MM.1S (cell line): ENCODE measurements at regions not wholly inside any gene's neighbourhood (a gene's known extent, or its start where the extent isn't known, plus 50 kb on each side); places are given as distances from the start of the nearest gene placed in this dataset.

Experiments used
- EZH2 ChIP-seq: fragments of 300-600 bp; sonication (generic); optimal IDR thresholded peaks from 2 replicates; pipeline ENCODE3; 2017; ENCODE audit warnings: low read depth, mild to moderate bottlenecking, antibody characterized with exemption, low read length, mixed read lengths
- EZH2phosphoT487 ChIP-seq: fragments of 300-600 bp; sonication (generic); IDR thresholded peaks from 2 replicates; pipeline ENCODE4 v1.6.1; 2018; ENCODE audit warnings: antibody characterized with exemption, low read length
- TF ChIP-seq, protein P1 (sequence below): fragments of 300-600 bp; sonication (generic); IDR thresholded peaks from 2 replicates; pipeline ENCODE4 v1.5.1; 2016; ENCODE audit warnings: antibody characterized with exemption, low read length, mixed read lengths

DNA sequence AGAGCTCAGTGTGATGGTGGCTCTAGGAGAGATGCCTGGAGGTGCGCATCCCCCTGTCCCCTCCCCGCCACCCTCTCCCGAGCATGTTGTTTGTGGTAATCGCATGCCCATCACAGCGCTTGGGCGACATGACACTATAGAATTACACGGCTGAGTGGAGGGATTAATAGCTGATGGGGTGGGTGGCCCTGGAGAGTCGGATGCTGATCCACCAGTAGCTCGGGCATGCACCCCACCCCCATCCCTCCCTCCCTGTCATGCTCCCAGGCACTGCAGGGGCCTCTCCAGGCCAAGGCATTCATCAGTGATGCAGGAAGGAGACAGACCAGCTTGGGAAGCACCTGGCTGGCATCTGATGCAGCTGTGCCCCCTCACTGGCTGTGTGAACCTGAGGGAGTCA is 159.0 kb upstream of the IGSF21 start:
- TF ChIP-seq, protein P1, sequence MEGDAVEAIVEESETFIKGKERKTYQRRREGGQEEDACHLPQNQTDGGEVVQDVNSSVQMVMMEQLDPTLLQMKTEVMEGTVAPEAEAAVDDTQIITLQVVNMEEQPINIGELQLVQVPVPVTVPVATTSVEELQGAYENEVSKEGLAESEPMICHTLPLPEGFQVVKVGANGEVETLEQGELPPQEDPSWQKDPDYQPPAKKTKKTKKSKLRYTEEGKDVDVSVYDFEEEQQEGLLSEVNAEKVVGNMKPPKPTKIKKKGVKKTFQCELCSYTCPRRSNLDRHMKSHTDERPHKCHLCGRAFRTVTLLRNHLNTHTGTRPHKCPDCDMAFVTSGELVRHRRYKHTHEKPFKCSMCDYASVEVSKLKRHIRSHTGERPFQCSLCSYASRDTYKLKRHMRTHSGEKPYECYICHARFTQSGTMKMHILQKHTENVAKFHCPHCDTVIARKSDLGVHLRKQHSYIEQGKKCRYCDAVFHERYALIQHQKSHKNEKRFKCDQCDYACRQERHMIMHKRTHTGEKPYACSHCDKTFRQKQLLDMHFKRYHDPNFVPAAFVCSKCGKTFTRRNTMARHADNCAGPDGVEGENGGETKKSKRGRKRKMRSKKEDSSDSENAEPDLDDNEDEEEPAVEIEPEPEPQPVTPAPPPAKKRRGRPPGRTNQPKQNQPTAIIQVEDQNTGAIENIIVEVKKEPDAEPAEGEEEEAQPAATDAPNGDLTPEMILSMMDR: no peak
- TF ChIP-seq EZH2 (no peak), EZH2phosphoT487 (no peak)
